Activated CD8-positive, alpha-beta T cell treated with anti-CD3 and anti-CD28 coated beads for 36 hours (primary cell): ENCODE measurements at regions not wholly inside any gene's neighbourhood (a gene's known extent, or its start where the extent isn't known, plus 50 kb on each side); places are given as distances from the start of the nearest gene placed in this dataset.
"Not testable (repeated sequence)": the region's sequence is repeated elsewhere in the genome, so short reads cannot be mapped to it uniquely, and the experiment has no call there.

Experiments used
- ATAC-seq: fragments of 200-7000 bp; cut with Tn5 transposase; one replicate; pipeline ENCODE4 v1.10.0; 2021; ENCODE audit warnings: mild to moderate bottlenecking, moderate library complexity
- CTCF ChIA-PET: fragments of 350-600 bp; sonication (Branson Sonifier 250); formaldehyde crosslinking; loops from one replicate; lab custom pipeline; 2021; ENCODE audit warnings: antibody characterized with exemption; lab: Charles Lee
- POLR2A ChIA-PET: fragments of 350-600 bp; sonication (Branson Sonifier 250); formaldehyde crosslinking; loops from one replicate; lab custom pipeline; 2021; ENCODE audit warnings: antibody characterized with exemption; lab: Charles Lee
- DNase-seq: peaks from one replicate; pipeline ENCODE4 v3.0.0-alpha.2; 2020
- H3K27ac Mint-ChIP-seq: one replicate; pipeline ENCODE4 v1.8.0; 2021; ENCODE audit warnings: mild to moderate bottlenecking, mixed read lengths
- H3K27me3 Mint-ChIP-seq: one replicate; pipeline ENCODE4 v1.8.0; 2021; ENCODE audit warnings: mixed read lengths
- H3K36me3 Mint-ChIP-seq: one replicate; pipeline ENCODE4 v1.8.0; 2021; ENCODE audit warnings: low read depth, mixed read lengths
- H3K4me1 Mint-ChIP-seq: one replicate; pipeline ENCODE4 v1.8.0; 2021; ENCODE audit warnings: low read depth, mixed read lengths
- H3K4me3 Mint-ChIP-seq: one replicate; pipeline ENCODE4 v1.8.0; 2021; ENCODE audit warnings: mild to moderate bottlenecking, moderate library complexity, mixed read lengths
- H3K9me3 Mint-ChIP-seq: one replicate; pipeline ENCODE4 v1.8.0; 2021; ENCODE audit warnings: mixed read lengths
- CTCF ChIP-seq: fragments of 200-600 bp; IDR thresholded peaks from one replicate; pipeline ENCODE4 v1.8.0; 2022; ENCODE audit warnings: antibody characterized with exemption, mild to moderate bottlenecking
- intact Hi-C: fragments of 100-400 bp; cut with micrococcal nuclease; formaldehyde crosslinking; loops from one replicate; pipeline ENCODE4 v1.10.0; 2022

- POLR2A ChIA-PET = no interaction called here
- intact Hi-C loops = no loop called here
- Mint-ChIP-seq H3K4me1 (no peaks in the 10 kb centered on the region), H3K9me3 (no peaks in the 10 kb centered on the region), H3K27me3 (no peaks in the 10 kb centered on the region), H3K27ac (no peak overlapping the region), H3K36me3 (no peaks in the 10 kb centered on the region), H3K4me3 (no peak overlapping the region)
- DNase-seq (no peak), ATAC-seq (no peak)
- no peak for TF ChIP-seq CTCF
- CTCF ChIA-PET = no interaction called here
These were observed 174.5 kb upstream of the MXRA5 start for GRCh38 chrX:3520982-3521381.

- no peak for TF ChIP-seq CTCF
- Mint-ChIP-seq H3K27me3 (no peaks in the 10 kb centered on the region), H3K36me3 (no peaks in the 10 kb centered on the region), H3K27ac (no peak overlapping the region), H3K9me3 (no peaks in the 10 kb centered on the region), H3K4me3 (no peak overlapping the region), H3K4me1 (no peaks in the 10 kb centered on the region)
- CTCF ChIA-PET = no interaction called here
- intact Hi-C loops = no loop called here
- DNase-seq (no peak), ATAC-seq (no peak)
- POLR2A ChIA-PET = no interaction called here
These were observed 174.0 kb upstream of the MXRA5 start for GRCh38 chrX:3520458-3520857.

- ATAC-seq, H3K4me3 Mint-ChIP-seq, H3K9me3 Mint-ChIP-seq, H3K27ac Mint-ChIP-seq, DNase-seq, POLR2A ChIA-PET, H3K27me3 Mint-ChIP-seq, CTCF ChIA-PET, H3K36me3 Mint-ChIP-seq, H3K4me1 Mint-ChIP-seq, intact Hi-C loops: not testable (repeated sequence)
These were observed 172.9 kb upstream of the MXRA5 start for GRCh38 chrX:3519384-3519783.

- no peaks in the 10 kb centered on the region for H3K4me1 Mint-ChIP-seq
These were observed 172.4 kb upstream of the MXRA5 start for GRCh38 chrX:3518870-3519269.

GRCh38 chrX:3516051-3516541, 169.6 kb upstream of the MXRA5 start:
- ATAC-seq (no peak), DNase-seq (no peak)
- H3K27me3 Mint-ChIP-seq = no peaks in the 10 kb centered on the region
- no peaks in the 10 kb centered on the region for H3K9me3 Mint-ChIP-seq
- POLR2A ChIA-PET = no interaction called here
- intact Hi-C loops = no loop called here
- no peak for TF ChIP-seq CTCF
- H3K4me1 Mint-ChIP-seq = no peaks in the 10 kb centered on the region
- H3K4me3 Mint-ChIP-seq = no peak overlapping the region
- CTCF ChIA-PET = no interaction called here
- H3K36me3 Mint-ChIP-seq = no peaks in the 10 kb centered on the region
- H3K27ac Mint-ChIP-seq = no peak overlapping the region

More at GRCh38 chrX:3518870-3519269, 172.4 kb upstream of the MXRA5 start:
- Mint-ChIP-seq H3K27ac (no peak overlapping the region), H3K36me3 (no peaks in the 10 kb centered on the region), H3K9me3 (no peaks in the 10 kb centered on the region), H3K27me3 (no peaks in the 10 kb centered on the region), H3K4me3 (no peak overlapping the region)
- intact Hi-C loops = no loop called here
- POLR2A ChIA-PET = no interaction called here
- no peak for ATAC-seq
- TF ChIP-seq CTCF = no peak
- DNase-seq = no peak
- CTCF ChIA-PET = no interaction called here

GRCh38 chrX:3514996-3515395, 168.5 kb upstream of the MXRA5 start:
- POLR2A ChIA-PET = no interaction called here
- H3K9me3 Mint-ChIP-seq = no peaks in the 10 kb centered on the region
- TF ChIP-seq CTCF = no peak
- H3K4me3 Mint-ChIP-seq = no peak overlapping the region
- no peak overlapping the region for H3K27ac Mint-ChIP-seq
- DNase-seq (no peak), ATAC-seq (no peak)
- intact Hi-C loops = no loop called here
- no peaks in the 10 kb centered on the region for H3K36me3 Mint-ChIP-seq
- CTCF ChIA-PET = no interaction called here
- no peaks in the 10 kb centered on the region for H3K27me3 Mint-ChIP-seq
- no peaks in the 10 kb centered on the region for H3K4me1 Mint-ChIP-seq

GRCh38 chrX:3512150-3512549, 165.7 kb upstream of the MXRA5 start:
- intact Hi-C loops, H3K4me3 Mint-ChIP-seq, H3K4me1 Mint-ChIP-seq, H3K27me3 Mint-ChIP-seq, H3K27ac Mint-ChIP-seq, CTCF ChIA-PET, ATAC-seq, POLR2A ChIA-PET, H3K36me3 Mint-ChIP-seq, DNase-seq, H3K9me3 Mint-ChIP-seq: not testable (repeated sequence)
